OCI-LY7 (cell line): ENCODE measurements at regions not wholly inside any gene's neighbourhood (a gene's known extent, or its start where the extent isn't known, plus 50 kb on each side); places are given as distances from the start of the nearest gene placed in this dataset.
"Not testable (repeated sequence)": the region's sequence is repeated elsewhere in the genome, so short reads cannot be mapped to it uniquely, and the experiment has no call there.

Experiments
- BruUV-seq: library from RNA; stranded (reverse); fragments of 400-500 nt; replicated peaks from 2 replicates; lab custom pipeline; 2021; lab: Mats Ljungman, UMichigan
- CTCF ChIA-PET: fragments of 300-600 bp; sonication (Branson Sonifier 250); formaldehyde crosslinking; loops from one replicate; lab custom pipeline; 2022; ENCODE audit warnings: antibody characterized with exemption; ENCODE audit not compliant: unreplicated experiment; lab: Charles Lee
- POLR2A ChIA-PET: fragments of 300-600 bp; sonication (Branson Sonifier 250); formaldehyde crosslinking; loops from one replicate; lab custom pipeline; 2022; ENCODE audit warnings: antibody characterized with exemption; lab: Charles Lee
- DNase-seq: peaks from one replicate; pipeline ENCODE4 v3.0.0-alpha.2; 2015; ENCODE audit warnings: low spot score
- H2AFZ ChIP-seq: fragments of 200-600 bp; sonication (generic), shearing (Covaris generic); 2 replicates; pipeline ENCODE4 v1.6.1; 2014; ENCODE audit warnings: mild to moderate bottlenecking, antibody characterized with exemption, low read length, moderate library complexity
- H3K27ac ChIP-seq: fragments of 200-600 bp; sonication (generic); 2 replicates; pipeline ENCODE4 v1.5.1; 2014; ENCODE audit warnings: mixed run types, low read depth, mild to moderate bottlenecking, moderate library complexity, low read length, inconsistent platforms; ENCODE audit not compliant: poor library complexity, severe bottlenecking
- H3K36me3 ChIP-seq: fragments of 200-600 bp; sonication (generic); 2 replicates; pipeline ENCODE4 v1.6.1; 2014; ENCODE audit warnings: mild to moderate bottlenecking, antibody characterized with exemption, low read length, moderate library complexity, mixed read lengths; ENCODE audit not compliant: insufficient read depth
- H3K4me1 ChIP-seq: fragments of 200-600 bp; sonication (generic); 2 replicates; pipeline ENCODE4 v1.5.1; 2014; ENCODE audit warnings: mild to moderate bottlenecking, low read length; ENCODE audit not compliant: insufficient read depth, poor library complexity, severe bottlenecking
- H3K4me2 ChIP-seq: fragments of 200-600 bp; sonication (generic); 2 replicates; pipeline ENCODE4 v1.6.1; 2014; ENCODE audit warnings: mild to moderate bottlenecking, low read length
- H3K4me3 ChIP-seq: fragments of 200-600 bp; sonication (generic); 2 replicates; pipeline ENCODE4 v1.5.1; 2014; ENCODE audit warnings: mild to moderate bottlenecking, low read depth, low read length; ENCODE audit not compliant: poor library complexity, severe bottlenecking
- H3K79me2 ChIP-seq: fragments of 200-600 bp; sonication (generic); 2 replicates; pipeline ENCODE4 v1.6.1; 2016; ENCODE audit warnings: low read depth, mild to moderate bottlenecking, low read length, moderate library complexity, mixed read lengths; ENCODE audit not compliant: insufficient read depth
- H3K9me2 ChIP-seq: fragments of 200-600 bp; sonication (generic); 2 replicates; pipeline ENCODE4 v1.6.1; 2016; ENCODE audit warnings: mild to moderate bottlenecking, low read length, mixed read lengths; ENCODE audit not compliant: insufficient read depth
- H3K9me3 ChIP-seq: fragments of 200-600 bp; sonication (generic); 2 replicates; pipeline ENCODE4 v1.6.1; 2014; ENCODE audit warnings: mild to moderate bottlenecking, mixed run types, low read length, mixed read lengths
- H4K20me1 ChIP-seq: fragments of 200-600 bp; sonication (generic); 2 replicates; pipeline ENCODE4 v1.6.1; 2014; ENCODE audit warnings: mild to moderate bottlenecking, antibody characterized with exemption, low read length, moderate library complexity, mixed read lengths; ENCODE audit not compliant: insufficient read depth
- EZH2phosphoT487 ChIP-seq: fragments of 200-600 bp; sonication (generic); IDR thresholded peaks from 2 replicates; pipeline ENCODE4 v1.6.1; 2018; ENCODE audit warnings: low read depth, borderline replicate concordance, mild to moderate bottlenecking, mixed run types, antibody characterized with exemption, low read length, moderate library complexity, mixed read lengths
- intact Hi-C: fragments of 100-400 bp; cut with micrococcal nuclease; formaldehyde crosslinking; loops from one replicate; pipeline ENCODE4 v1.10.0; 2022; ENCODE audit not compliant: unreplicated experiment
- TF ChIP-seq, protein P1 (sequence below): fragments of 200-600 bp; sonication (generic); conservative IDR thresholded peaks from 2 replicates; pipeline ENCODE4 v1.5.1; 2014; ENCODE audit warnings: mild to moderate bottlenecking, antibody characterized with exemption, low read length, moderate library complexity, mixed read lengths

DNA sequence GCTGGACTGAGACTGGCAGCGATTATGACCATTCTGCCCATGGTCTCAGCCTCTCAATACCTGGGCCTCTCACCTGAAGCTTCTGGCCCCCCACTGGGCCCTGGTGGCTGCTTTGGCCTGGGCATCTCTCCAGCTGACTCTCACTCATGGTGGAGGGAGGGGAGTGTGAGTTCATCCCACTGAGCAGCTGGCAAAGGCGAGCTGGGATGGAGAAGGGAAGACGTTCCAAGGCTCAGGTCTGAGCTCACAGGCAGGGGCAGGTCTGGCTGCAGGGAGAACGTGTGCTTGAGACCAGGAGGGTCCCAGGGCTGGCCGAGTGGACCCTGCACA is 103.5 kb downstream of the TMEM121 start:
- H3K4me2 ChIP-seq = no peak overlapping the region
- CTCF ChIA-PET = interaction anchor here (0.5 kb wide), 1 partner anchor 1647 kb away, joined by 3 read pairs; no protein-coding TSS in a partner anchor
- H4K20me1 ChIP-seq = no peaks in the 10 kb centered on the region
- H3K9me2 ChIP-seq = no peaks in the 10 kb centered on the region
- BruUV-seq = no TSS peak
- no peaks in the 10 kb centered on the region for H3K79me2 ChIP-seq
- DNase-seq = no peak
- no peak overlapping the region for H2AFZ ChIP-seq
- H3K4me3 ChIP-seq = no peak overlapping the region
- H3K9me3 ChIP-seq = peaks cover 6% of the 10 kb centered on the region; the same call in 1 of the 2 replicates
- no peaks in the 10 kb centered on the region for H3K36me3 ChIP-seq
- no peaks in the 10 kb centered on the region for H3K4me1 ChIP-seq
- POLR2A ChIA-PET = no interaction called here
- intact Hi-C loops = loop anchor here (2.0 kb wide), 1 partner anchor 19 kb away; no protein-coding TSS in a partner anchor
- H3K27ac ChIP-seq = no peak overlapping the region
- no peak for TF ChIP-seq EZH2phosphoT487
- TF ChIP-seq, protein P1, sequence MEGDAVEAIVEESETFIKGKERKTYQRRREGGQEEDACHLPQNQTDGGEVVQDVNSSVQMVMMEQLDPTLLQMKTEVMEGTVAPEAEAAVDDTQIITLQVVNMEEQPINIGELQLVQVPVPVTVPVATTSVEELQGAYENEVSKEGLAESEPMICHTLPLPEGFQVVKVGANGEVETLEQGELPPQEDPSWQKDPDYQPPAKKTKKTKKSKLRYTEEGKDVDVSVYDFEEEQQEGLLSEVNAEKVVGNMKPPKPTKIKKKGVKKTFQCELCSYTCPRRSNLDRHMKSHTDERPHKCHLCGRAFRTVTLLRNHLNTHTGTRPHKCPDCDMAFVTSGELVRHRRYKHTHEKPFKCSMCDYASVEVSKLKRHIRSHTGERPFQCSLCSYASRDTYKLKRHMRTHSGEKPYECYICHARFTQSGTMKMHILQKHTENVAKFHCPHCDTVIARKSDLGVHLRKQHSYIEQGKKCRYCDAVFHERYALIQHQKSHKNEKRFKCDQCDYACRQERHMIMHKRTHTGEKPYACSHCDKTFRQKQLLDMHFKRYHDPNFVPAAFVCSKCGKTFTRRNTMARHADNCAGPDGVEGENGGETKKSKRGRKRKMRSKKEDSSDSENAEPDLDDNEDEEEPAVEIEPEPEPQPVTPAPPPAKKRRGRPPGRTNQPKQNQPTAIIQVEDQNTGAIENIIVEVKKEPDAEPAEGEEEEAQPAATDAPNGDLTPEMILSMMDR = no peak

DNA sequence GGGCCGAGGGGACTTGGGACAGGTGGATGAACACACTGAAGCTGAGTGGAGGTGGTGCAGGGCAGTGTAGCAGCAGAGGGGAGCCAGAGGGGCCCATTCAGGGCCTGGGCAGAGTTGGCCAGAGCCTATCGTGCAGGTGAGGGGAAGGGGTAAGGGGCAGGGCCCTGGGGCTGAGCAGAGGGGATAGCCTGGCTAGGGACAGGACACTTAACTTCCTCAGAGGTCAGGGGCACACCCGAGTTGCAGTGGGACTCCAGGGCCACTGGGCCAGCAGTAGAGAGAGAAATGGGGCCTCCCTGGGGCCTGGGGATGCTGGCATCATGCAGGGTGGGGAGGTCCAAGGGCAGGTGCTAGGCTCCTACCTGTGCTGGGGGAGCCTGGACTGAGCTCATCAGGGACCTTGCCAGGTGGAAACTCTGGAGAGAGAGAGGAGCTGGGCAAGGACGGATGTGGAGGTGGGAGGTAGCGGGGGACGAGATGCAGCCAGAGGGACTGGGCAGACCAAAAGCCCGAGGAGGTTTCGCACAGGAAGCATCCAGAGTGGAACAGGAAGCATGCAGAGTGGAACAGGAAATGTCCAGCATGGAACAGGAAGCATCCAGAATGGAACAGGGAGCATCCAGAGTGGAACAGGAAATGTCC is 104.0 kb downstream of the TMEM121 start:
- H3K9me2 ChIP-seq, H3K9me3 ChIP-seq, DNase-seq, H3K79me2 ChIP-seq, H3K27ac ChIP-seq, intact Hi-C loops, H3K4me1 ChIP-seq, H3K4me2 ChIP-seq, H2AFZ ChIP-seq, BruUV-seq, H3K36me3 ChIP-seq, H3K4me3 ChIP-seq, H4K20me1 ChIP-seq: not testable (repeated sequence)
- CTCF ChIA-PET = interaction anchor here (0.5 kb wide), 1 partner anchor 1647 kb away, joined by 3 read pairs; no protein-coding TSS in a partner anchor
- POLR2A ChIA-PET = interaction anchor here (1.1 kb wide), 1 partner anchor 19 kb away, joined by 3 read pairs; no protein-coding TSS in a partner anchor

DNA sequence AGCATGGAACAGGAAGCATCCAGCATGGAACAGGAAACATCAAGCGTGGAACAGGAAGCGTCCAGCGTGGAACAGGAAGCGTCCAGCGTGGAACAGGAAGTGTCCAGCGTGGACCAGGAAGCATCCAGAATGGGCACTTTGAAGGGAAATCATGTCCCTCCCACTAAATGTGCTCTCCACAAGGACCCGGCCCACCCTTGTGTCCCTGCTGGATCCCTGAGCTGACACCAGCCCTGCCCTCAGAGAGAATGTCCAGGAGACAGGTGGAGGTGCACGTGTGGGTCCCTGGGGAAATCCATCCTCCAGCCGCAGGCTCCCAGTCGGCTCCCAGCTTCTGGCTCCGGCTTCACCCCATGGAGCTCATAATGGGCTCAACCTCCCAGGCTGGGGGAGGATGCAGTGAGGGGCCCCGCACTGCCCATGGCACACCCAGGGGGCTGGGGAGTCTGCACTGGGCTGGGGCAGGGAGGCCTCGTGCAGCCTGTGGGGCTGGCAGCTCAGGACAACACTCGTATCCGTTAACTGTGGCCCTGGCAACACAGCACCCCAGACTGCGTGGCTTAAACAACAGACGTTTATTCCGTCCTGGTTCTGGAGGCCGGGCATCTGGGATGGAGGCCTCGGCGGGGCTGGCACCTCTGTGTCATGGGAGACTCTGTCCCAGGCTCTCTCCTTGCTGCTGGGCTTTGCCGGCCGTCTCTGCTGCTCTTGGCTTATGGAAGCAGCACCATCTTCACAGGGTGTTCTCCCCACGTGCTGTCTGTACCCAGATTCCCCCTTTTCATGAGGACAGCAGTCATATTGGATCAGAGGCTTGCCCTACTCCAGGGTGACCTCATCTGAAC is 104.8 kb downstream of the TMEM121 start:
- intact Hi-C loops, H3K9me2 ChIP-seq, H4K20me1 ChIP-seq, H2AFZ ChIP-seq, H3K4me2 ChIP-seq, H3K79me2 ChIP-seq, DNase-seq, H3K36me3 ChIP-seq, H3K9me3 ChIP-seq, BruUV-seq, H3K27ac ChIP-seq, CTCF ChIA-PET, H3K4me1 ChIP-seq, H3K4me3 ChIP-seq: not testable (repeated sequence)
- POLR2A ChIA-PET = interaction anchor here (1.1 kb wide), 1 partner anchor 18 kb away, joined by 3 read pairs; no protein-coding TSS in a partner anchor
